Ascending aorta (tissue), 2 donors: ENCODE measurements at regions not wholly inside any gene's neighbourhood (a gene's known extent, or its start where the extent isn't known, plus 50 kb on each side); places are given as distances from the start of the nearest gene placed in this dataset.

Experiments used
- DNase-seq, 2 donors: peaks; one replicate each; pipeline ENCODE4 v3.0.0-alpha.2; 2019; ENCODE audit warnings: low spot score in 2 of 2
- H3K27ac ChIP-seq, 2 donors: fragments of 200-600 bp; sonication (generic); one replicate each; pipeline ENCODE4 v1.5.1; 2016 to 2017; ENCODE audit warnings: mild to moderate bottlenecking in 1 of 2
- H3K27me3 ChIP-seq: fragments of 200-600 bp; sonication (generic); one replicate; pipeline ENCODE4 v1.5.1; 2017
- H3K36me3 ChIP-seq, 2 donors: fragments of 200-600 bp; sonication (generic); one replicate each; pipeline ENCODE4 v1.5.1; 2016
- H3K4me1 ChIP-seq, 2 donors: fragments of 200-600 bp; sonication (generic); one replicate each; pipeline ENCODE4 v1.5.1; 2016 to 2017; ENCODE audit warnings: mild to moderate bottlenecking in 1 of 2
- H3K4me3 ChIP-seq, 2 donors: fragments of 200-600 bp; sonication (generic); one replicate each; pipeline ENCODE4 v1.5.1; 2016 to 2017; ENCODE audit warnings: mild to moderate bottlenecking in 1 of 2
- H3K9me3 ChIP-seq, 2 donors: fragments of 200-600 bp; sonication (generic); one replicate each; pipeline ENCODE4 v1.5.1; 2016
- CTCF ChIP-seq, 3 experiments: fragments of 200-600 bp in 2 of 3; fragments of 450-650 bp in 1 of 3; sonication (generic) in 2 of 3; IDR thresholded peaks; one replicate each; pipeline ENCODE4 v1.5.1; 2016 to 2019; ENCODE audit warnings: antibody characterized with exemption in 3 of 3, mild to moderate bottlenecking in 1 of 3, moderate library complexity in 1 of 3
- intact Hi-C: fragments of 100-400 bp; cut with DNase I; formaldehyde crosslinking; loops from one replicate; pipeline ENCODE4 v1.15.1; 2023

GRCh38 chr7:15854841-15855524 is 168.5 kb upstream of the MEOX2 start:
- H3K27me3 ChIP-seq = no peaks in the 10 kb centered on the region
- DNase-seq = no peak
- H3K4me1 ChIP-seq = peaks cover 4 to 12% of the 10 kb centered on the region in 2 donors
- H3K36me3 ChIP-seq = no peaks in the 10 kb centered on the region
- H3K9me3 ChIP-seq = no peaks in the 10 kb centered on the region
- TF ChIP-seq CTCF (IDR thresholded peaks at IDR 0.05) = no peak
- intact Hi-C loops = no loop called here
- H3K4me3 ChIP-seq = no peak overlapping the region
- H3K27ac ChIP-seq = peak overlapping the region; percentile 20 to 34

DNA sequence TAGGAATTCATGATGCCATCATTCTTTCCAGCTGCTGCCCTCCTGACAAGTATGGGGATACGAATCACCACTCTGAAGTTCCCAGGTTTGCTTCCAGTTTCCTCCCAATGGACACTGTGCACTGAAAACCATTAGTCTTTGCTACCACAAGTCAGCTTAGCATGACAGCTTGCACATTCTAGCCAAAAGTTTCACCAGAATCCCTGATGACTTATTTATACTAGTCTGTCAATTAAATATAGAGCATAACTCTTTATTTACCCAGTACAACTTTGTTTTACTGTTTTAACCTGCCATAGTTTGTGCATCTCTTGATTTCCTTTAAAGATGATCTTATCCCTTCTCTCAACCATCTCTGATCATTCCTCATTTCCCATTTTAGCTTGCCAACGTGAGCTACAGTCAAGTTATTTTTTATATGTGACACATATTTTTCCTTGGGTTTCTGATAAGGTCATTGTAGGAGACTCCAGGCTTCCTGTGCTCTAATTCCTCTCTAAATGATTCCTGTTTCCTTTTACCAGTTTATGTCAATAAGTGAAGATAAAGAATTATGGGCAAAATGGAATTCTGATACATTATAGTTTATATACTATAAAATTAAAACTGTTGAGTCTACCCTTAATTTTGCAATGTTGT is 167.5 kb upstream of the MEOX2 start:
- no peak for DNase-seq
- TF ChIP-seq CTCF (IDR thresholded peaks at IDR 0.05) = no peak
- Histone ChIP-seq H3K36me3 (no peaks in the 10 kb centered on the region), H3K27ac (peak overlapping the region in 1 of 2 donors; percentile 23), H3K4me3 (no peak overlapping the region), H3K27me3 (no peaks in the 10 kb centered on the region), H3K9me3 (no peaks in the 10 kb centered on the region), H3K4me1 (peaks cover 4 to 12% of the 10 kb centered on the region in 2 donors)
- intact Hi-C loops = no loop called here

GRCh38 chr7:15851201-15851600 is 164.7 kb upstream of the MEOX2 start:
- Histone ChIP-seq H3K27ac (no peak overlapping the region), H3K27me3 (no peaks in the 10 kb centered on the region), H3K36me3 (no peaks in the 10 kb centered on the region), H3K9me3 (no peaks in the 10 kb centered on the region), H3K4me1 (peaks cover 4 to 12% of the 10 kb centered on the region in 2 donors), H3K4me3 (no peak overlapping the region)
- intact Hi-C loops = no loop called here
- DNase-seq = no peak
- TF ChIP-seq CTCF (IDR thresholded peaks at IDR 0.05) = no peak

GRCh38 chr7:15848901-15849300 is 162.4 kb upstream of the MEOX2 start:
- peaks cover 0 to 1% of the 10 kb centered on the region in 2 donors for H3K4me1 ChIP-seq
- H3K36me3 ChIP-seq = no peaks in the 10 kb centered on the region
- H3K27me3 ChIP-seq = no peaks in the 10 kb centered on the region
- no peak for DNase-seq
- intact Hi-C loops = no loop called here
- H3K27ac ChIP-seq = no peak overlapping the region
- no peak for TF ChIP-seq CTCF (IDR thresholded peaks at IDR 0.05)
- H3K9me3 ChIP-seq = no peaks in the 10 kb centered on the region
- H3K4me3 ChIP-seq = no peak overlapping the region

- DNase-seq = no peak
- intact Hi-C loops = no loop called here
- no peaks in the 10 kb centered on the region for H3K27me3 ChIP-seq
- no peak for TF ChIP-seq CTCF (IDR thresholded peaks at IDR 0.05)
- H3K36me3 ChIP-seq = no peaks in the 10 kb centered on the region
- no peaks in the 10 kb centered on the region for H3K4me1 ChIP-seq
- H3K9me3 ChIP-seq = no peaks in the 10 kb centered on the region
- H3K4me3 ChIP-seq = no peak overlapping the region
- H3K27ac ChIP-seq = no peak overlapping the region
Observed at GRCh38 chr7:15848362-15848761, 161.9 kb upstream of the MEOX2 start.
